Nephron progenitor cell (in vitro differentiated cells): ENCODE measurements at regions not wholly inside any gene's neighbourhood (a gene's known extent, or its start where the extent isn't known, plus 50 kb on each side); places are given as distances from the start of the nearest gene placed in this dataset.

Source experiments
- DNase-seq: peaks from one replicate; pipeline ENCODE4 v3.0.0; 2021
- H3K27ac Mint-ChIP-seq: 2 replicates; pipeline ENCODE4 v1.8.0; 2021; ENCODE audit warnings: mild to moderate bottlenecking, moderate library complexity, mixed read lengths
- H3K27me3 Mint-ChIP-seq: 2 replicates; pipeline ENCODE4 v1.8.0; 2021; ENCODE audit warnings: mild to moderate bottlenecking, low read depth, mixed read lengths; ENCODE audit not compliant: poor library complexity
- H3K36me3 Mint-ChIP-seq: 2 replicates; pipeline ENCODE4 v1.8.0; 2021; ENCODE audit warnings: low read depth, mixed read lengths
- H3K4me1 Mint-ChIP-seq: 2 replicates; pipeline ENCODE4 v1.8.0; 2021; ENCODE audit warnings: mixed read lengths
- H3K4me3 Mint-ChIP-seq: 2 replicates; pipeline ENCODE4 v1.8.0; 2021; ENCODE audit warnings: mild to moderate bottlenecking, moderate library complexity, mixed read lengths
- H3K9me3 Mint-ChIP-seq: 2 replicates; pipeline ENCODE4 v1.8.0; 2021; ENCODE audit warnings: mild to moderate bottlenecking, moderate library complexity, mixed read lengths
- TF ChIP-seq, protein P1 (sequence below): fragments of 200-600 bp; sonication (generic); IDR thresholded peaks from 2 replicates; pipeline ENCODE4 v1.5.0; 2021; ENCODE audit warnings: antibody characterized with exemption

DNA sequence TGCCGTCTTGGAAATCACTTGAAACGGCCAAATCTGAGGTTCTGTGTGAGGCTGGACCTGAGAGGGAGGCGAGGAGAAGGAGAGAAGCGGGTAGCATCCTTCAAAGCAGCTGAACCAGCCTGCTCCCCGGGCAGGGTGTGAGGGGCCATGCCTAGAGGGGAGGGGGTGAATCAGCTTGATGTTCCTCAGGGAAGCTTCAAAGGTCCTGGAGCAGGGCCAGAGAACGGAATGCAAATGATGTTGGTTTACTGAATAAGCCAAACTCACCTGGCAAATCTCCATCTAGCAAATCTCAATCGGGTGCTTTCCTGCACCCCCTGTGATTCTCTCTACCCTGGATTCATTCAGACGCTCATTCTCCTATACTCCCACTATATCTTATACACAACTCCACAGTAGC lies 226.9 kb downstream of the WDR11 start:
- Mint-ChIP-seq H3K9me3 (peaks cover 4% of the 10 kb centered on the region), H3K4me1 (peaks cover 44% of the 10 kb centered on the region), H3K27me3 (no peaks in the 10 kb centered on the region), H3K4me3 (no peak overlapping the region), H3K36me3 (no peaks in the 10 kb centered on the region), H3K27ac (no peak overlapping the region)
- TF ChIP-seq, protein P1, sequence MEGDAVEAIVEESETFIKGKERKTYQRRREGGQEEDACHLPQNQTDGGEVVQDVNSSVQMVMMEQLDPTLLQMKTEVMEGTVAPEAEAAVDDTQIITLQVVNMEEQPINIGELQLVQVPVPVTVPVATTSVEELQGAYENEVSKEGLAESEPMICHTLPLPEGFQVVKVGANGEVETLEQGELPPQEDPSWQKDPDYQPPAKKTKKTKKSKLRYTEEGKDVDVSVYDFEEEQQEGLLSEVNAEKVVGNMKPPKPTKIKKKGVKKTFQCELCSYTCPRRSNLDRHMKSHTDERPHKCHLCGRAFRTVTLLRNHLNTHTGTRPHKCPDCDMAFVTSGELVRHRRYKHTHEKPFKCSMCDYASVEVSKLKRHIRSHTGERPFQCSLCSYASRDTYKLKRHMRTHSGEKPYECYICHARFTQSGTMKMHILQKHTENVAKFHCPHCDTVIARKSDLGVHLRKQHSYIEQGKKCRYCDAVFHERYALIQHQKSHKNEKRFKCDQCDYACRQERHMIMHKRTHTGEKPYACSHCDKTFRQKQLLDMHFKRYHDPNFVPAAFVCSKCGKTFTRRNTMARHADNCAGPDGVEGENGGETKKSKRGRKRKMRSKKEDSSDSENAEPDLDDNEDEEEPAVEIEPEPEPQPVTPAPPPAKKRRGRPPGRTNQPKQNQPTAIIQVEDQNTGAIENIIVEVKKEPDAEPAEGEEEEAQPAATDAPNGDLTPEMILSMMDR = no peak
- DNase-seq = no peak

DNA sequence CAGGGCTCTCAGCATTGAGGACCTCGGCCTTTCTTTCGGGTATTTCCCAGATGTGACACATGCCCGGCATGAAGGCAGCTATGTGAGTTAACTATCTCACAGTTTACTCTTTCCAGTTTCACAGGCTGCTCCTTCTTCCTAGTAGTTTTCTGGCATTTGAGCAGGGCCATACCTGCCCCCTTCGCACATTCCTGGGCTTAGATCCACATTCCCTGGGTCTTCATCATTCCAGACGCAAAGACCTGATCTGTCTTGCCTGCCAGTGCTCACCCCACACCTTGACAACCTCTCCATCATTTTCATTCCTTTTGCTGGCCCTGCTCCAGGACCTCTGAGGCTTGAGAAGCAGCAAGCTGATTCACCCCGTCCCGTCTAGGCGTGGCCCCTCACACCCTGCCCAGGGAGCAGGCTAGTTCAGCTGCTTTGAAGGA lies 227.5 kb downstream of the WDR11 start:
- peaks cover 44% of the 10 kb centered on the region for H3K4me1 Mint-ChIP-seq
- peaks cover 4% of the 10 kb centered on the region for H3K9me3 Mint-ChIP-seq
- DNase-seq = no peak
- H3K36me3 Mint-ChIP-seq = no peaks in the 10 kb centered on the region
- no peaks in the 10 kb centered on the region for H3K27me3 Mint-ChIP-seq
- TF ChIP-seq, protein P1 = no peak
- H3K4me3 Mint-ChIP-seq = no peak overlapping the region
- H3K27ac Mint-ChIP-seq = no peak overlapping the region

DNA sequence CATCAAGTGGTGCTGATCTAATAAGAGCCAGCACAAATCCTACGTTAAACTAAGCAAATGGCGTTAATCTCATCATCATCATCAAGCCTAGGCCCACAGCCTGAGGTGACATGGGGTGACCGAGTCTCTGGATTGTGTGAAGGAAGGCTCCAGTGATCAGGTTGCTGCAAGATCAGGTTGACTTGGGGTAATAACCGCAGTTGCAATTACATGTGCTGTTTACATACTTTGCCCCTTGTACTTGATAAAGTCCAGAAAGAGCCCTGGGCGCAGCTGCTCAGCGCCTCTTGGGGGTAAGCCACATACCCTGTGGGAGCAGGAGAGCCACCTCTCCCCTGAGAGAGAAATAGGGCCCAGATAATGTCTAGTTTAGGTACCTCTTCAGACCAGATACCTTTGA lies 228.1 kb downstream of the WDR11 start:
- H3K27me3 Mint-ChIP-seq = no peaks in the 10 kb centered on the region
- H3K27ac Mint-ChIP-seq = no peak overlapping the region
- H3K4me1 Mint-ChIP-seq = peaks cover 47% of the 10 kb centered on the region
- no peaks in the 10 kb centered on the region for H3K36me3 Mint-ChIP-seq
- DNase-seq = no peak
- H3K4me3 Mint-ChIP-seq = no peak overlapping the region
- peaks cover 4% of the 10 kb centered on the region for H3K9me3 Mint-ChIP-seq
- TF ChIP-seq, protein P1 = no peak

DNA sequence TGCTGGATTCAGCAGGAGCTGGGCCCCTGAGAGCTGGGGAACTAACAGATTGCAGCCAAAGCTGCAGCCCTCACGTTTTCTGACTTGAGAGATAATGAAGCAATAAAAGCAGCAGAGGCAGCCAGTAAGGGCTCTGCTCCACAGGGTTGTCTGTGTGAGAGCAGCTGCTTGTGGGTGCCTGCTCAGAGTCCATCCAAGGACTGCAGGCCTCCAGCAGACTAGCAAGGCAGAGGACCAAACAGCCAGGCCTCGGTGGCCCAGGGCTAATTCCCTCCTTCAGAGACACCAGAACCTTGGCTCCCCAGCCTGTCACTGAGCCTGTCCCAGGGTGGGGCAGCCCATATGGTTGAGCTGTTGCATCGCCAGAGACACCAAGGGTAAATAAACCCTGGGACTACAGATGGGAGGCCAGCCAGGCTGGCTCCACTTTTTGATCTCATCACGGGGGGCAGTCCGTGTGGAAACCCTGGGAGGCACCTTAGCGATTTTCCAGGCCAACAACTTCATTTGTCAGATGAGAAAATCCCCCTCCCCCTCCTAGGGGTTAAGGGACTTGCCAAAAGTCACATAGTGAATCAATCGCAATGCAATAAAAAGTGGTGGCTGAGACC lies 229.2 kb downstream of the WDR11 start:
- Mint-ChIP-seq H3K36me3 (no peaks in the 10 kb centered on the region), H3K27me3 (no peaks in the 10 kb centered on the region), H3K4me3 (no peak overlapping the region), H3K9me3 (peaks cover 4% of the 10 kb centered on the region), H3K4me1 (peaks cover 59% of the 10 kb centered on the region), H3K27ac (peak overlapping the region; percentile 62)
- peak; percentile 15 for DNase-seq
- TF ChIP-seq, protein P1 = no peak

DNA sequence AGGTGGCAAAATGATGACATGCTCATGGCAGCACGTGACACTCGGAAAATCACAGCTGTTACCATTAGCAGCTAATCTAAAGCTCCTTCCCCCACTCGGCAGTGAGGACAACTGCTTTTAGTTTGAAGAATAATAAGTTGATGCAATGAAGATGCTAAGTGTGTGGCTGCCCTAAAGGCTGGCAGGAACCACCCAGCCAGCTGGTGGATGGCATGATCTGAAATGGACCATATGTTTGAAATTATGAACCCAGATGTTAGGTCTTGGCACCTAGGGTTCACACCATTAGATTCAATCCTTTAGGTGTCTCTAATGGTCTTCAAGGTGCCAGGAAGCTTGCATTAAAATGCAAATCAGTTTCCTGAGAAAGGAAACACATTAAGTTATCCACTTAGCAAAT lies 230.1 kb downstream of the WDR11 start:
- Mint-ChIP-seq H3K9me3 (peaks cover 4% of the 10 kb centered on the region), H3K27me3 (no peaks in the 10 kb centered on the region), H3K27ac (no peak overlapping the region), H3K4me3 (no peak overlapping the region), H3K36me3 (no peaks in the 10 kb centered on the region), H3K4me1 (peaks cover 62% of the 10 kb centered on the region)
- TF ChIP-seq, protein P1 = no peak
- DNase-seq = no peak

DNA sequence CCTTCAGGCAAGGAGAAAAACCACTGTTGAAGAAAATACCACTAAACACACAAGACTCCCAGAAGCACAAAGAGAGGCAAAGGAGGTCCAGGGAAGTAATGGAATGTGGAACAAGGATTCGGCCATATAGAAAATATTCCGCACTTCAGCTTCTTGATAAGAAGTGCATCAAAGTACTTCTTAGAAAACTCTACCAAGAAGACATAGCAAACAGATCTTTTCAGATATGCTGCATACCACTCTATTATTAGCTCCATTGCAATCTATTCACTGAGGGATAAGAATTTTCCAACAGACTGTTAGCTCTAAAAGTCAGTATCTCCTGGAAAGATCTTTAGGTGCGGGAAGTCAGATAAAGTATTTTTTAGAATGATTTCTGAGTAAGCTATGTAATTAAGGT lies 231.8 kb downstream of the WDR11 start:
- H3K36me3 Mint-ChIP-seq = no peaks in the 10 kb centered on the region
- peaks cover 4% of the 10 kb centered on the region for H3K9me3 Mint-ChIP-seq
- H3K27ac Mint-ChIP-seq = no peak overlapping the region
- DNase-seq = no peak
- no peak overlapping the region for H3K4me3 Mint-ChIP-seq
- no peaks in the 10 kb centered on the region for H3K27me3 Mint-ChIP-seq
- TF ChIP-seq, protein P1 = no peak
- peaks cover 65% of the 10 kb centered on the region for H3K4me1 Mint-ChIP-seq
